HUES6 (cell line): ENCODE measurements at regions not wholly inside any gene's neighbourhood (a gene's known extent, or its start where the extent isn't known, plus 50 kb on each side); places are given as distances from the start of the nearest gene placed in this dataset.
A peak's percentile ranks its signal among the peaks of the same experiment; 100 is the strongest.

ENCODE experiments used
- H3K27ac ChIP-seq: 2 replicates; pipeline ENCODE4 v1.7.0; 2013; ENCODE audit warnings: low read depth, mild to moderate bottlenecking, low read length, inconsistent platforms
- H3K27me3 ChIP-seq: 2 replicates; pipeline ENCODE4 v1.6.1; 2013; ENCODE audit warnings: low read length; ENCODE audit not compliant: control insufficient read depth, insufficient read depth
- H3K36me3 ChIP-seq: 2 replicates; pipeline ENCODE4 v1.6.1; 2013; ENCODE audit warnings: low read length; ENCODE audit not compliant: control insufficient read depth, insufficient read depth
- H3K4me1 ChIP-seq: 2 replicates; pipeline ENCODE4 v1.6.1; 2013; ENCODE audit warnings: low read length; ENCODE audit not compliant: control insufficient read depth, insufficient read depth
- H3K4me3 ChIP-seq: 2 replicates; pipeline ENCODE4 v1.5.1; 2013; ENCODE audit warnings: low read depth, low read length
- H3K9ac ChIP-seq: one replicate; pipeline ENCODE4 v1.6.1; 2013; ENCODE audit warnings: mild to moderate bottlenecking, low read length
- H3K9me3 ChIP-seq: 2 replicates; pipeline ENCODE4 v1.6.1; 2013; ENCODE audit warnings: low read depth, low read length; ENCODE audit not compliant: control insufficient read depth, insufficient read depth

DNA sequence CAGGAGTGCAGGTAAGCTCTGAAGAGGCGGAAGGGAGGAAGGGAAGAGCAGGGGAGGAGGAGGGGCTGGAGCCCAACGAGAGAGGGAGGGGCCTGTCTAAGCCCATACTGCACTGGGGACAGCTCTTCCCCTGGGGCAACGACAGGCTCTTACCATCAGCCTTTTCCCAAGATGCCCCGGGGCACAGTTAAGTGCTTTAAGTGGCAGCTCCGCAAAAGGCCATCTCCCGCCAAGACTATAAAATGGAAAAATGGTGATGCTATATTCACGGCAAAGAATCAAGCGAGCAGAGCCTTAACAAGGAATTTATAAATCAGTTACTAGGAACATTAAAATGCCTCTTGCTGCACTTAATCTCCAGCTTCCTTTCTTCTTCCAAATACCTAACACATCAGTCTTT lies 110.2 kb upstream of the NLRP1 start:
- H3K27ac ChIP-seq, result no peak overlapping the region
- H3K27me3 ChIP-seq, result no peaks in the 10 kb centered on the region
- H3K4me3 ChIP-seq, result no peak overlapping the region
- H3K36me3 ChIP-seq, result no peaks in the 10 kb centered on the region
- H3K9ac ChIP-seq, result no peak overlapping the region
- peaks cover 23% of the 10 kb centered on the region for H3K4me1 ChIP-seq
- no peaks in the 10 kb centered on the region for H3K9me3 ChIP-seq

DNA sequence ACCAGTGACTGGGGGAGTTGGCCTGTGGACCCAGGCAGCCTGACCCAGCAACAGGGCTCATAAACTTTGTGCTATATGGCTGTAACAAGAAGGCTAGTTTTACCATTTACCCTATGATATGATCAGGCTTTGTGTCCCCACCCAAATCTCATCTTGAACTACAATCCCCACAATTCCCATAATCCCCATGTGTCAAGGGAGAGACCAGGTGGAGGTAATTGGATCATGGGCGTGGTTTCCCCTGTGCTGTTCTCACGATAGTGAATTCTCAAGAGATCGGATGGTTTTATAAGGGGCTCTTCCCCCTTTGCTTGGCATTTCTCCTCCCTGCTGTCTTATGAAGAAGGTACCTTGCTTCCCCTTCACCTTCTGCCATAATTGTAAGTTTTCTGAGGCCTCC lies 111.2 kb upstream of the NLRP1 start:
- Histone ChIP-seq H3K27me3 (no peaks in the 10 kb centered on the region), H3K9me3 (no peaks in the 10 kb centered on the region), H3K36me3 (no peaks in the 10 kb centered on the region), H3K27ac (no peak overlapping the region), H3K4me3 (peak overlapping the region; percentile 37), H3K4me1 (peaks cover 32% of the 10 kb centered on the region), H3K9ac (no peak overlapping the region)

DNA sequence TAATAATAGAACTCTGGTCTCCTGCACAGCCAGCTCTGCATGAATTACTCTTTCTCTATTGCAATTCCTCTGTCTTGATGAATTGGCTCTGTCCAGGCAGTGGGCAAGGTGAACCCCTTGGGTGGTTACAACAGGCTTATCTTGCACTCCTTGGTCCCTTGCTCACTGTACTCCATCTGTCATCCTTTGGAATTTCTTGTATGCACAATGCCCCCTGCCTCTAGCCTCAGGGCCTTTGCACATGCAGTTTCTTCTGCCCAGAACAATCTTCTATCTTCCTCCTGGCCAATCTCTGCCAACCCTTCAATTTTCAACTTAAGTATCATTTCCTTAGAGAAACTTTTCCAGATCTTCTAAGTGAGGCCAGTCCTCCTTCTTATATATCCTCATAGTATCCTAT lies 114.7 kb upstream of the NLRP1 start:
- peaks cover 38% of the 10 kb centered on the region for H3K4me1 ChIP-seq
- peaks cover 6% of the 10 kb centered on the region; the same call in 1 of the 2 replicates for H3K9me3 ChIP-seq
- H3K27ac ChIP-seq, result no peak overlapping the region
- no peaks in the 10 kb centered on the region for H3K36me3 ChIP-seq
- H3K27me3 ChIP-seq, result no peaks in the 10 kb centered on the region
- H3K9ac ChIP-seq, result no peak overlapping the region
- H3K4me3 ChIP-seq, result 0 out of 2 replicates have a peak overlapping the region, but pooled peaks have one; percentile 3

DNA sequence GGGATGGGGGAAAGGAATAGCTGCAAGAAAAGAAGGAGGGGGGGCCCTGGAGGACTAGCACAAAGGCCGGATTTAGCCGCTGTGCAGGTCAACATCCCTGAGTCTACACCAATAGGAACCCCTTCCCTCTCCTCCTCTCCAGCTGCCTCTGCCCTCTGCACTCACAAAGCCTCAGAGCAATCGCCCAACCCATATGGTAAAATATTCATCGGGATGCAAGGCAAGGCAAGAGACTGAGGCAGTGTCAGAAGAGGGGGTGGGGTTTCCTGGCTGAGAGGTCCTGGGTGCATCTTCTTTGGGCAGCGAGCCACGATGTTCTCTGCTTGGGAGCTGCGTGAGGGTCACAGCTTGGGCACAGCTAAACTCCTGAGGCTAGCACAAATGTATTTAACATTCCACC lies 115.5 kb upstream of the NLRP1 start:
- H3K9ac ChIP-seq, result no peak overlapping the region
- H3K4me1 ChIP-seq, result peaks cover 32% of the 10 kb centered on the region
- no peak overlapping the region for H3K27ac ChIP-seq
- H3K9me3 ChIP-seq, result peaks cover 6% of the 10 kb centered on the region; the same call in 1 of the 2 replicates
- H3K4me3 ChIP-seq, result no peak overlapping the region
- H3K36me3 ChIP-seq, result no peaks in the 10 kb centered on the region
- no peaks in the 10 kb centered on the region for H3K27me3 ChIP-seq

DNA sequence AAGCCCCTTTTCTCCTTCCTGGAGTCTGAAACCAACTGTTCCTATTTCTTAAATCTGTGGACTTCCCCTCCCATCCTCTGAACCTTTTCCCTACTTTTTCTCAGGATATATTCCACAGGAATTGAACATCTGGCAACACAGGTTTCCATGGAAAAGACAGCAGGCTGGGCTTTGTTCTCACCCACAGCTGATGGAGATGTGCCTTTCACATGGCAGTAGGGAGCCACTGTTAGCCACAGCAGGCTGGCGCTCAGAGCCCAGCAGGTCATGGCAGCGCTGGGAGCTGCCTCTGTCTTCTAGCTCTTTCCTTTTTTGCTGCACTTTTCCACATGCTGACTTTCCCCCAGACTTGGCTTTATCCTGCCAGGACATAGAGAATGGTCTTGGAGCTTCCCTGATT lies 116.4 kb upstream of the NLRP1 start:
- Histone ChIP-seq H3K9ac (no peak overlapping the region), H3K27me3 (no peaks in the 10 kb centered on the region), H3K4me1 (peaks cover 32% of the 10 kb centered on the region), H3K27ac (no peak overlapping the region), H3K4me3 (no peak overlapping the region), H3K36me3 (no peaks in the 10 kb centered on the region), H3K9me3 (peaks cover 6% of the 10 kb centered on the region; the same call in 1 of the 2 replicates)

DNA sequence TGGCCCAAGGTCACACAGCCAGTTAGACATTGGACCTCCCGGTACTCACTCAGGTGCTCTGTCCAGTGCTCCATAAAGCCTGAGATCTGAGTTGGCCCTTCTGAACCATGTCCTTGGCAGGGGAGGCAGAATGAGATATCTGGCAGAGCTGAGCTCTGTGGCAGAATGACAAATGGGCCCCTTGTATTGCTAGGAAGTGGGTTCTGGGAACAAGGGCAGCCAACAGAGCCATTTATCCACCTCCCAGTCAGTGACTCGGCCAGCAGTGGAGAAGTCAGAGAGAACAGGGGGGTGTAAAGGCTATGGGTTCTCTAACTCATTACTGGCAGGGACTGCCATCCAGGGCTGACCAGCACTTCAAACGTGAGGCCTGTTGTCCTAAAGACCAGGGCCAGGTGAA lies 117.1 kb upstream of the NLRP1 start:
- Histone ChIP-seq H3K27me3 (no peaks in the 10 kb centered on the region), H3K9me3 (peaks cover 6% of the 10 kb centered on the region; the same call in 1 of the 2 replicates), H3K4me3 (no peak overlapping the region), H3K9ac (no peak overlapping the region), H3K27ac (no peak overlapping the region), H3K36me3 (no peaks in the 10 kb centered on the region), H3K4me1 (peaks cover 32% of the 10 kb centered on the region)

DNA sequence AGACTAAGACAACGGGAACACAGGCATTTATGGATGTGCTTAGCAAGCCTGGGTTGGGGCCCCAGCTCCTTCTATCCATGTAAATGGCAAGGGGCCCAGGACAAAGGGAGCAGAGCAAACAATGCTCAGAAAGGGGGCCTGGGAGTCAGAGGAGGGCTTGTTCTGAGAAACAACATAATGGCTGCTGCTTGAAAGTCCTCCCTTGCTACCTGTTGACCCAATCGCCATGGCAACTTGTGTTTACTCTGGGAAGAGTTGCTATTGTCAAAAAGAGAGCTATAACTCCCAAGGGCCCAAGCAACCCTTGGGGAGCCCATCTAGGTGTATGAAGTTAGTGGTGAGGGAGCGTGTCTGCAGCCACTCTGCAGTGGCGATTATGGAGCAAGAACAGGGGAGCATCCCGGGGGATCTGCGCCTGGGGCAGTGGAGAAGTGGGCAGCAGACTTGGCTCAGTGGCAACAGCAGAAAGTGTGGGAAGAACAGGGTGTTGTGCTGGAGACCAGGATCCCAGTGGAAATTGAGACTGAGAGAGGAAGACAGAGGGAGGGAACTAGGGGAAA lies 118.7 kb upstream of the NLRP1 start:
- Histone ChIP-seq H3K4me3 (no peak overlapping the region), H3K4me1 (peaks cover 32% of the 10 kb centered on the region), H3K27me3 (no peaks in the 10 kb centered on the region), H3K27ac (no peak overlapping the region), H3K9me3 (peaks cover 7% of the 10 kb centered on the region), H3K9ac (no peak overlapping the region), H3K36me3 (no peaks in the 10 kb centered on the region)

DNA sequence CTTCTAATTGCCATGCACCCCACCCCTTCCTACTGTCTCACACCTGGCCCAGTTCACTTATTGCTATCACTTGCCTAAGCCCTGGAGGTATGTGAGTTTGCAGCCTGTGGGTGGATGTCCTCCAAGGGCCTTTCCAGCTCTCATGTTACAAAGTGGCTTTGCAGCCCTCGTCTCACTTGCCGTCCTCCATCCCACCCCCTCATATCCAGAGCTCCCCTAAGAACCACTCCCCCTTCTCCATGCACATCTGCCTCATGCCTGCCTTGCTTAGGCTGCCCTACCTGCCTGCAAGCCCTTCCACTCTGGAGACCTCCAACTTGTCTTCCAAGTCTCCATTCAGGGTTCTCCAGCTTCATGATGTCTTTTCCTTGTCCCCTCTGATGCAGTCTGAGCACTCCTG lies 119.4 kb upstream of the NLRP1 start:
- no peak overlapping the region for H3K27ac ChIP-seq

DNA sequence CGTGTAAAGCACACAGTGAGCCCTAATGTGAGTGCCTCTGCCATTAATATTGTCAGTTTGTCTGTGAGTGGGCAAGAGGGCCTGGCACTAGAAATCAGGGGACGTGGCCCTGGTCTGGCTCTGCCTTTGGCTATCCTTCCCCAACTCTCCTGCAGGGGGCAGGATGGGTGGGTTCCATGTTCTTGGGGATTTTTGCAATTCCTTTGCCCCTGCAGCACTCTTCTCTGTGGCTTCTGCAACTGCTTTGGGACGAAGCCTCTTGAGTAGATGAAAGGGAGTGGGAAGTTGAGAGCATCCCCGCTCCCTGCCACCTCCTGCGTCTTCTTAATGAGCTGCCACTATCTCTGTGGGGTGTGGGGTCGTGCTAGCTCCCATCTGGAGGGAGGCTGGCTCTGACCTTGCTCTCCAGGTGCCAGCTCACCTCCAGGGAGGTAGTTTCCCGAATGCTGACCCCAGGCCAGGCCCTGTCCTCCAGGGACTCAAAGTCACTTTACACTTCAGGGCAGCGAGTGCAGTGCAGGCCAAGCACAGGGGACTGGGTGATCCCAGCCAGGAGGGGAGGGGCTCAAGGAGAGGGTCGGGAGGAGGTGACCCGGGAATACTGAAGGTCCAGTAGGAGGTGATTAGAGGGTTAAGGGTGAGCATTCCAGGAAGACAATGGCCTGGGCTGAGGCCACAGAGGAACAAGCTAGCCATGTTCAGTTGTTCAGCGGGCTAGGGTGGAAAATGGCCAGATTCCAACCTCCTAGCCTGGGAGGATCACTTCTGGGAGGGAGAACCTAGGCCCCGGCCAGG lies 121.0 kb upstream of the NLRP1 start:
- Histone ChIP-seq H3K4me3 (no peak overlapping the region), H3K27me3 (no peaks in the 10 kb centered on the region), H3K9ac (no peak overlapping the region), H3K36me3 (no peaks in the 10 kb centered on the region), H3K27ac (no peak overlapping the region), H3K4me1 (peaks cover 16% of the 10 kb centered on the region), H3K9me3 (peaks cover 12% of the 10 kb centered on the region)

More for the DNA sequence above, 119.4 kb upstream of the NLRP1 start:
- peaks cover 12% of the 10 kb centered on the region for H3K9me3 ChIP-seq
- H3K9ac ChIP-seq, result no peak overlapping the region
- H3K27me3 ChIP-seq, result no peaks in the 10 kb centered on the region
- H3K4me1 ChIP-seq, result peaks cover 31% of the 10 kb centered on the region
- no peaks in the 10 kb centered on the region for H3K36me3 ChIP-seq
- no peak overlapping the region for H3K4me3 ChIP-seq

DNA sequence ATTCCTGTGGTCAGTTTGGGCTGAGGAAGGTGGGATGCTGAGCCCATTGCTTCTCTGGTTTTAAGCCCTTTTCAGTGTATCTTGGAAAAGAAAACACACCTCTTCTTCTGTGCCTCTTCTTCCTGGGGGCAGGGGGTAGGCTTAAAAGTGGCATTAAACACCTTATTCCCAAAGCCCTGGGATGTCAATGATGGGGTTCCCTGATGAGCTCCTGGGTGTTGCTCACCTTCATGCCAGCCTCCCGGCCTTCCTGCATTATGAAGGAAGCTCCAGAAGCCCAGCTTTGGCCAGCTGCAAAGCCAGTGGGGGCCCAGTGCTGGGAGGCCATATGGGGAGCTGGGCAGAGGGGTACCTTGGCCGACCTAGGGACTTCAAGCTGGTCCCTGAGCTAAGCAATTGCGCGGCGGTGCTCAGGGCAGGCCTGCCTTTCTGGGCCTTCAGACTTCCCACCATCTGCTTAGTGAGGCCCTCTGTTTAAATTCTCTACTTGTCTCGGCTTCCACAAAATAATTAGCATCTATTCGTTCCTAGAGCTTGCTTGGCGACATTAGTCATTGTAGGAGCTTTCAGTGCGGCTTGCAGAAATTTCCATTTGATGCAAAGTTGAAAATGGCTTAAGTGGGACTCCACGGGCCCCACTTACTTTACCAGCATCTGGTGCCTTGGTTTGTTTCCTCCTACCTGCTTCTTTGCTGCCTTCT lies 121.7 kb upstream of the NLRP1 start:
- peaks cover 12% of the 10 kb centered on the region for H3K9me3 ChIP-seq
- H3K27me3 ChIP-seq, result no peaks in the 10 kb centered on the region
- peaks cover 9% of the 10 kb centered on the region; the same call in 1 of the 2 replicates for H3K4me1 ChIP-seq
- no peak overlapping the region for H3K9ac ChIP-seq
- H3K27ac ChIP-seq, result no peak overlapping the region
- no peak overlapping the region for H3K4me3 ChIP-seq
- H3K36me3 ChIP-seq, result no peaks in the 10 kb centered on the region
